ENCODE measurements at regions not wholly inside any gene's neighbourhood (a gene's known extent, or its start where the extent isn't known, plus 50 kb on each side); places are given as distances from the start of the nearest gene placed in this dataset.
A peak's percentile ranks its signal among the peaks of the same experiment; 100 is the strongest.
"Not testable (repeated sequence)": the region's sequence is repeated elsewhere in the genome, so short reads cannot be mapped to it uniquely, and the experiment has no call there.

- DNase-seq, result no peak
These were observed 84.1 kb upstream of the MED13L start for GRCh38 chr12:116361414-116362223.

- no peak for DNase-seq
These were observed 87.6 kb upstream of the MED13L start for GRCh38 chr12:116365114-116365513.

- DNase-seq, result no peak
These were observed 88.3 kb upstream of the MED13L start for GRCh38 chr12:116365606-116366455.

- peak; percentile 36 for DNase-seq
These were observed 88.9 kb upstream of the MED13L start for GRCh38 chr12:116366456-116366776.

- DNase-seq, result no peak
These were observed 89.3 kb upstream of the MED13L start for GRCh38 chr12:116366824-116367223.

- no peak for DNase-seq
These were observed 91.0 kb upstream of the MED13L start for GRCh38 chr12:116368196-116369194.

DNA sequence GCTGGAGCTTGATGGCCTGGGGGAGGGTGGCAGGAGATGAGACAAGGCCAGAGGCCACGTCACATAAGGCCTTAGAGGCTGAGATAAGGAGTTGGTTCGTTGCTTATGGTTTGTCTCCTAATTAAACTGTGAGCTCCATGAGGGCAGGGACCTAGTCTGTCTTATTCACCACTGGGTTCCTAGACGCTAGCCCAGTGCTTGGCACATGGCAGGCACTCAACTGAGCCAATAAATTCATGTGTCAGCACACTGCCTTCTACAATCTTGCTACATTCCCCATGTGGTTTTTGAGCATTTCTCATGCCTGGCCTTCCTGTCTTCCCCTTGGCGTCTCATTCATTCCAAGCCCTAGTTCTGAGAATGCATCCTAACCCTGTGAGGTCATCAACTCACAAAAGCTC lies 92.5 kb upstream of the MED13L start:
- DNase-seq, result no peak

DNA sequence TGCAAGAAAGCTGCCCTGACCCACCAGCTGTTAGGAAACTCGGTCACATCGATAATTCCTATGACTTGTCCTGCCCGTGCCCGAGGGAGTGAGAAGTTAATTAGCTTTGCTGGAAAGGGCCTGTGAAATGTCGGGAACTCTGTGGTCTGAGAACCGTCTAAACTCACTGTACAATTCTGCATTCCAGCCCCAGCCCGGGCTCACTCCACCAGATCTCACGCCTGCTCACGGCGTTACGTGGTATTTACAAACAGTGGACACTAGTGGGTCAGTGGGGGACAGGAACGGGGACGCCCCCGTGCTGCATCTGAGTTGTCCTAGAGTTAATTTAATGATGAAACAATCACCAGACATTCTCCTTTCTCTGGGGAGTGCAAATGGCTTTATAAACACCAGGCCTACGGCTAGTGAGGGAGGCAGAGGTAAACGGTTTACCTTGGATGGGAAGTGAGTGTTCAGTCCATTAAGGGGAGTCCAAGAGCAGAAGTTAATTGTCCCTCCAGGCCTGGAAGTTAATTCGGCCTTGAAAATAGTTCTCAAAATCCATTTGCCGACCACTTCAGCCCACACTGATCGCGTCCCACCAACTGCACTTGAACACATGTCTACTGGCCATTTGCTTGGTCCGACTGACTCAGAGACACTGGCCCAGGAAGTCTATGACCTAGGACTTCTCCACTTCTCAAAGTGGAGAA lies 93.5 kb upstream of the MED13L start:
- DNase-seq, result no peak

DNA sequence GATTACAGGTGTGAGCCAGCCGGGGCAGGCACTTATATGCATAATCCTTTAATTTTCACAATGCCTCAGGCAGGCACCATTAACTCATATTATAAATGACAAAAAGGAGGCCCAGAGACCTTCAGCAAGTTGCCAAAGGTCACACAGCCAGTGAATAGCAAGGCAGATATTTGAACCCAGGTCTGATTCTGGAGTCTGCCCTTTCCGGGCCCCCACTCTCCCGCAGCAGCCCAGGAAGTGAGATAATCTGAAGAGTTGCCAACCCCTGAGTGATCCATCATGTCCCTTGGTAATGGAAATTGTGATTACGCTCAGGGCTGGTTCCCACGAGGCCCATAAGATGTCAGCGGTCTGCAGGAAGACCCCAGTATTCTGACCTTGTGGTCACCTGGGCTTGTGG lies 95.3 kb upstream of the MED13L start:
- no peak for DNase-seq

GRCh38 chr12:116373572-116374206 lies 96.2 kb upstream of the MED13L start:
- no peak for DNase-seq

DNA sequence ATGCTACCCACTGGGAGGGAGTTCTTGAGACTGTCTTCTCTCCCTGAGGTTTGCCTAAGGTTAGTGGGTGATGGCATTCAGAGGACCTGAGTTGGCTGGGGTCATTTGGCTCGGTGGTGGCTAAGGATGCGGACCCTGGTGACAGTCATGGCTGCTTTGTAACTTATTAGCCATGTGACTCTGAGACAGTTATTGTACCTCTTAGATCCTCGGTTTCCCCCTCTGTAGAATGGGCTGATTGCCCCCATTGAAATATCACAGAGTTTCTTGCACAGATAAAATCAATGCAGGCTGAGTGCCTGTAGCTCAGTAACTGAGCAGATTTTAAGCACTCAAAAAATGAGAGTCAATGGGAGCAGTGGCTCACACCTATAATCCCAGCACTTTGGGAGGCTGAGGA lies 96.7 kb upstream of the MED13L start:
- DNase-seq, result no peak

DNA sequence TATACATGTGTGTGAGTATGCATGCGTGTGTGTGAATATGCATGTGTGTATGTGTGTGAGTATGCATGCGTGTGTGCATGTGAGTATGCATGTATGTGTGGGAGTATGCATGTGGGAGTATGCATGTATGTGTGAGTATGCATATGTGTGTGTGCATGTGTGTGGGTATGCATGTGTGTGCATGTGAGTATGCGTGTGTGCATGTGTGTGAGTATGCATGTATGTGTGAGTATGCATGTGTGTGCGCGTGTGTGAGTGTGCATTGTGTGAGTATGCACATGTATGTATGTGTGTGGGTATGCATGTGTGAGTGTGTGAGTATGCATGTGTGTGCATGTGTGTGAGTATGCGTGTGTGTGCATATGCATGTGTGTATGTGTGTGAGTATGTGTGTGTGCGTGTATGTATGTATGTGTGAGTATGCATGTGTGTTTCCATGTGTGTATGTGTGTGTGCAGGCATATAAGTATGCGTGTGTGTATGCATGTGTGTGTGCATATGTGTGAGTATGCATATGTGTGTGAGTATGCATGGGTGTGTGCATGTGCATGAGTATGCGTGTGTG lies 97.9 kb upstream of the MED13L start:
- DNase-seq, result no peak

GRCh38 chr12:116376354-116377193 lies 99.1 kb upstream of the MED13L start:
- no peak for DNase-seq

- DNase-seq, result not testable (repeated sequence)
These were observed 99.7 kb upstream of the MED13L start for GRCh38 chr12:116377194-116377571.

GRCh38 chr12:116378002-116378401 lies 100.5 kb upstream of the MED13L start:
- no peak for DNase-seq

GRCh38 chr12:116380108-116380507 lies 102.6 kb upstream of the MED13L start:
- DNase-seq, result no peak

GRCh38 chr12:116380740-116381139 lies 103.2 kb upstream of the MED13L start:
- DNase-seq, result not testable (repeated sequence)

GRCh38 chr12:116381240-116381743 lies 103.8 kb upstream of the MED13L start:
- DNase-seq, result no peak

GRCh38 chr12:116381744-116382685 lies 104.5 kb upstream of the MED13L start:
- no peak for DNase-seq

All from DMS 273 treated with DMSO at 0.1 percent for 48 hours (cell line).